ENCODE measurements at regions not wholly inside any gene's neighbourhood (a gene's known extent, or its start where the extent isn't known, plus 50 kb on each side); places are given as distances from the start of the nearest gene placed in this dataset.

GRCh38 chr4:18627447-18628005 is 606.0 kb upstream of the LCORL start:
- no peak for TF ChIP-seq CTCF (IDR thresholded peaks at IDR 0.05)
- TF ChIP-seq POLR2A (IDR thresholded peaks at IDR 0.05): no peak

Measured in esophagus squamous epithelium (tissue), 4 donors.